ENCODE measurements at regions not wholly inside any gene's neighbourhood (a gene's known extent, or its start where the extent isn't known, plus 50 kb on each side); places are given as distances from the start of the nearest gene placed in this dataset.
"Not testable (repeated sequence)": the region's sequence is repeated elsewhere in the genome, so short reads cannot be mapped to it uniquely, and the experiment has no call there.

DNA sequence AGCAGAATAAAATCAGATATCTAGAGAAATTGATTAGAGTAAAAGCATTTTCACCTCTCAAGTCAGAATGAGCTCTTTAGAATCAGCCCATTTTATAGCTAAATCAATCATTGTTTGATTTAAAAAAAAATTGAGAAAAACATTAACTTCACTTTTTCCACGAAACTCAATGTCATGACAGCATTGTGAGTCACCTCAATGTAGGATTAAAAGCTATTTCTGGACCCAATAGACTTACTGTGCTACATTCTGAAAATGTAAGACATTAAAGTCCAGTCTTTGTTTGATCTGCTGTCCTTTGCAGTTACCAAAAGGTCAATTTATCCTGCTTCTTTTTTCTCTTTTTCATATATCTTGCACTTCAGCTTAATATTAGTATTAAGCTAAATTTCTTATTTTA lies 519.4 kb upstream of the ZNF337 start:
- no peak for DNase-seq (ENCODE audit: low read depth in 2 of 2)

DNA sequence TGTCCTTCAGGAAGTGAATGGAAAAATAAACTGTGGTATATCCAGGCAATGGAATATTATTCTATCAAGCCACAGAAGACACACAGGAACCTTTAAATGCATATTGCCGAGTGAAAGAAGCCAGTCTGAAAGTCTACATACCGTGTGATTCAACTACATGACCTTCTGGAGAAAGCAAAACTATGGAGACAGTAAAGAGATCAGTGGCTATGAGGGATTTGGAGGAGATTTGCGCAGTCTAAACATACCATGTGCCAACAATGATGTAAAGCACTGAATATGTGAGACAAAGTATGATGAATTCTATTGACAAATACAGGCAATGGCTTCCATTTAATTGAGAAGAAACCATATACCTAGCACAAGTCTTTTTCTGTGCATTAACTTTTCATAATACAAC lies 518.3 kb upstream of the ZNF337 start:
- no peak for DNase-seq (ENCODE audit: low read depth in 2 of 2)

DNA sequence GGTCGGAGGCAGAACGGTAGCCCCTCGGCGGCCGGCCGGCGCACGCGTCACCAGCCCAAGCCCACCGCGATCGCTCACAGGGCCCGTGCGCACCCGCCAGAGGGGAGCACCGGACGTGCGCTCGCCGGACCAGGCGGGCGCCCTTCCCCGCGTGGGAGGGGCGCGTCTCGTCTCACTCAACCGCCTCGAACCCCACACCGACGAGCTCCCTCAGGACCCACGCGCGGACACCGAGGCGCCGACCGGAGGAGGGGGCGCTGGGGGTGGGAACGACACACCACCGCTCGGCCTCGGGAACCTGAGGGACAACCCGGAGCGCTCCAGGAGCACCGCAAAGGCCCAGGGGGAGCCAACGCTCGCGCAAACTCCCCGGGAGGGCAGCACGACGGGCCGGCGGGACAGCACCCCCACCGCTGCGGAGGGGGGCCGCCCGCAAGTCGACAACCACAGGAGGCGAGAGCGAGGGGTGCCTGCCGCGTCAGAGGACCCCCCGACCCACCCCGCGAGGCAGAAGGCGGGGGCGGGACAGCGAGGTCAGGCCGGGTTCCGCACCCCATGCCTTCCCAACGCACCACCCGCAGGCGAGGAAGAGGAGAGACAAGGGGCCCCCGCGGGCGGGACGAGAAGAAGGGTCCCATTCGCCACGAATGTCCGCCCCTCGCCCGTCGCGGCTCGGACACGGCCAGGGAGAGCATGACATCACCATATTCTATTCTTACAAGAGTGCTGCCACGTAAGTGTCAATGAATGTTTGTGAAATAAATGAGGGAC lies 512.7 kb upstream of the ZNF337 start:
- no peak for DNase-seq (ENCODE audit: low read depth in 2 of 2)

- DNase-seq (ENCODE audit: low read depth in 2 of 2), result no peak
Observed at GRCh38 chr20:26208296-26209091, 511.8 kb upstream of the ZNF337 start.

GRCh38 chr20:26207967-26208295 lies 511.3 kb upstream of the ZNF337 start:
- not testable (repeated sequence) for DNase-seq (ENCODE audit: low read depth in 2 of 2)

GRCh38 chr20:26207237-26207966 lies 510.7 kb upstream of the ZNF337 start:
- no peak for DNase-seq (ENCODE audit: low read depth in 2 of 2)

DNA sequence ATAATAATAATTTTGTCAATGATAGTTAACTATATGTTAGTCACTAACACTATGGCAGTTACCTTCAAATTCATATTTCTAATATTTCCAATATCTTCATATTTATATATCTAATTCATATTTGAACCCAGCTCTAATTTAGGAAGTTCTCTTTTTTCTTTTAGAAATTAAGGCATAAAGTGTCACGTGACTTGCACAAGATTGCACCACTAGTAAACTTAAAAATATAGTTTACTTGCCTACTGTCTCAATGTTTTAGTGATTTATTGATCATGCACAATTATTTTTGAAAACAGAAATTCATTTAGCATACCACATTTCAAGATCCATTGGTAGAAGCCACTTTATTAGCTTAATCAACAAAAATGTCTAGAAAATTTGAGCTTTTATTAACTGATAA lies 508.7 kb upstream of the ZNF337 start:
- DNase-seq (ENCODE audit: low read depth in 2 of 2), result no peak

DNA sequence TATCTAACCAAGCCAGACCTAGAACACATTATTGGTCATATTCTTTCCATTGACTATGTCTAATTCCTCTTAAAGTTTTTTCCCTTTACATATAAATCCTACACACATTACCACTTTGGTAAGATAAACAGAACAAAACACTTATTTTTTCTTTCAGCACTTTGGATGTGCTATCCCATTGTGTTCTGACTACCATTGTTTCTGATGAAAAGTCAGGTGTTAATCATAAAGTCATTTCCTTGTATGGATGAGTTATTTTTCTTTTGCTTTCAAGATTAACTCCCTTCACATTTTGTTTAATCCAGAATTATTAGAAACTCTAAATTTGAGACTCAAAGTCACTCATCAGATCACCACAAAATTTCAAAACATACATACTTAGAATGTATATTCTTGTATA lies 504.4 kb upstream of the ZNF337 start:
- not testable (repeated sequence) for DNase-seq (ENCODE audit: low read depth in 2 of 2)

- not testable (repeated sequence) for DNase-seq (ENCODE audit: low read depth in 2 of 2)
Observed at GRCh38 chr20:26187329-26187728, 490.7 kb upstream of the ZNF337 start.

DNA sequence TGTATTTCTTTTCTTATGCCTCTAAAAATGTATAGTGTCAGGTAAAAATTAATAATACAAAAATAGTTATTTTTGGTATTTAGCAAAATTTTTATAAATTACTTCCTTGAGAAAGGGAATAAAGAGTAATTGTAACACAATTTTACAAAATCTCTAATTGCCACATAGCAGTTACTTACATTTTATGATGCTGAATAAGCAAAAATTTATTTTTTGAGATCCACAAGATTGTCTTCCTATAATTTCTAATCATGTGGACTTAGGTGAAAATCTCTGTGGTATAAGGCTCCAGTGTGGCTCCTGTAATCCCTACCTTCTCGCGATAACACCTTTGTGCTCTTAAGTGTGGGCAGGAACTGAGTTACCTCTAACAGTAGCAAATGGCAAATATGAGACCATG lies 487.1 kb upstream of the ZNF337 start:
- DNase-seq (ENCODE audit: low read depth in 2 of 2), result not testable (repeated sequence)

DNA sequence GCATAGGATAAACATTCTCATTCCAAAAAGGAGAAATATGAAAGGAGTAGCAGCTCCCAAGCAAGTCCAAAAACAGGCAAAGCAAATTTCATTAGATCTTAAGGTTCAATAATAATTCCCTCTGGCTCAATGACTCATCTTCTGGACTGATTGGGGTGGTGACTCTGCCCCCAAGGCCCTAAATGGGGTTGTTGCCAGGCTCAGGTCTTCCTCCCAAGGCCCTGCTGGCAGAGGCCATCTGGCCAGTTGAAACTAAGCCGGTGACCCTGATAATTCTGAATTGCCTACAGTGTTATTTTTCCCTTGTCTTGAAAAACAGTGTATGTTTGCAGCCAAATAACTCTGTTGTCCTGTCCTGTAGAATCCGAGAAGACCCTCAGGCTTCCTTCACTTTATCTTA lies 484.7 kb upstream of the ZNF337 start:
- not testable (repeated sequence) for DNase-seq (ENCODE audit: low read depth in 2 of 2)

GRCh38 chr20:26171875-26172274 lies 475.2 kb upstream of the ZNF337 start:
- DNase-seq (ENCODE audit: low read depth in 2 of 2), result not testable (repeated sequence)

- no peak for DNase-seq (ENCODE audit: low read depth in 2 of 2)
Observed at GRCh38 chr20:26169506-26169905, 472.9 kb upstream of the ZNF337 start.

DNA sequence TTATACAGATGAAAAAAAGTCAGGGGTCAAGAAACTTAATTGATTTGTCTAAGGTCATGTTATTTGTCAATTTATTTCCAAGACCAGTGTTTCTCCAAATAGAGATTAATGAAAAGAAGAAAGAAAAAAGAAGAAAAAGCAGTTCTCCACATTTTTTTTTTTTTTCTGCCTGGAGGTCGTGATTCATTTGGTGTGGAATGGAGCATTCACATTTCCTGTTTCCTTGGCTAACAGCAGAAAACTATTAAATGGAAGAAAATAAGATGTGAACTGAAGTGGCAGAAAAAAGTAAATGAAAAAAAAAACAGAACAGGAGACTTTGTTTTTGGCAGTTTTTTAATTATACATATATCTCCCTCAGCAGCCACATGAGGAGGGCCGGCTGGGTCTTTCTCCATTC lies 470.8 kb upstream of the ZNF337 start:
- no peak for DNase-seq (ENCODE audit: low read depth in 2 of 2)

GRCh38 chr20:26163890-26164289 lies 467.2 kb upstream of the ZNF337 start:
- no peak for DNase-seq (ENCODE audit: low read depth in 2 of 2)

DNA sequence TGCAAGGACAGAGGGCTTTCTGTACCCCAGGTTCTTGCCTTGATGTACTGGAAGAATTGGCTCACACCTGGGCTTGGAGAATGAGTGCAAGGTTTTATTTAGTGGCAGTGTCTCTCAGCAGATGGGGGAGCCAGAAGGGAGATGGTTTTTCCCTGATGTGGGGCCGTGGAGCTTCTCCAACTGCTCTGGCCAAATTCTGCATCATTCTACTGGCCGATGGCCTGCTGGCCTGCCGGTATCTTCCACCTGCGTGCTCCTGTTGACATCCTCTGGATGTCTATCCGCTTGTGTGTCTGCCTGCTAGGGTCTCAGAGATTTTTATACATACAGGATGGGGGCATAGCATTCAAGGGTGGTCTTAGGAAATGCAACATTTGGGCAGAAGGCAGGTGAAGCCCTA lies 466.5 kb upstream of the ZNF337 start:
- DNase-seq (ENCODE audit: low read depth in 2 of 2), result not testable (repeated sequence)

GRCh38 chr20:26161741-26162140 lies 465.1 kb upstream of the ZNF337 start:
- DNase-seq (ENCODE audit: low read depth in 2 of 2), result not testable (repeated sequence)

GRCh38 chr20:26160916-26161315 lies 464.3 kb upstream of the ZNF337 start:
- DNase-seq (ENCODE audit: low read depth in 2 of 2), result not testable (repeated sequence)

- no peak for DNase-seq (ENCODE audit: low read depth in 2 of 2)
Observed at GRCh38 chr20:26154224-26154623, 457.6 kb upstream of the ZNF337 start.

DNA sequence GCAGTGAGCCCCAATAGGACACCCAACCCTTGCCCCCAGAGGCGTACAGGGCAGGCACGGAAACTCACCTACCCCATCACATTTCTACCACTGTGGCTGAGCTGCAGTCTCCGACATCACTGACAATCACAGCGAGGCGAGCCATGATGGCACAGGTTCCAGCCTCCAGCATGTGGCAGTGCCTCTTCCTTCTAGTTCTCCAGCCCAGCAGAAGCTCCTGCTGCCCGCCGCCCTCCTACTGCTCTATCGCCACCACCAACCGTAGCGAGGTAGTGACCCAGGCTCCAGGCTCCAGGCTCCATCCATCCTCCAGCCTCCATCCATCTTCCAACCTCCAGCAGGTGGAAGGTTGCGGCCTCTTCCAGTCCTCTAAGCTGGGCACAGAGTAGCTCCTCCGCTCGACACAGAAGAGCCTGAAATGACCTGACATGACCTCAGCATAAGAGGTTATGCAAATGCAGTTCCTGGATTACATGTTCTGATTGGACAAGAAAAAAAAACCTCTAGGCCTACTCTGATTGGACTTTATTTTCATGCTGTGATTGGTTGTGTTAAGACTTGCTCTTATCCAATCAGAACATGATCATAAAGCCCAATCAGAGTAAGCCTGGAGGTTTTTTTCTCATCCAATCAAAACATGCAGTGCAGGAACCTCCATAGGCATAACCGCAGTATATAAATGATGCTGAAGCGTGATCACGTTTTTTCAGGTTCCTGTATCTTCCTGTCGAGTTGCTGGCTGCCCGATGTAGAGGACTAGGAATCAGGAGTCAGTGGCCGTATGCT lies 438.9 kb upstream of the ZNF337 start:
- no peak for DNase-seq (ENCODE audit: low read depth in 2 of 2)

DNA sequence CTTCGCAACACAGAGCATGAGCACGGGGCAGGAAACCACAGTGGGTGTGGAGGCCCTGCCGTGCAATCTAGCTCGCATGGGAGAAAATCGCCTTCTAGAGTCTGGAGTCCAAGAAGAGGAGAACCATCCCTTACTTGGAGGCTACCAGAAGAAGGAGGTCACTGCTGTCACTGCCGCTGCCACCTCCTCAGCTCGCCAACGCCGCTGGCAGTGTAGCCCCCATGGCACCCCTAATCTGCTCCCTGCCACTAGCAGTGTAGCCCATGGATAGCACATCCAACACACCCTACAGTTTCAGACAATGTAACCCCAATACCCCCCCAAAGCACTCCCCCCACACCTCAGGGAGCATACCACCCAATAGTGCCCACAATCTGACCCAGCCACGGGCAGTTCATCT lies 438.0 kb upstream of the ZNF337 start:
- DNase-seq (ENCODE audit: low read depth in 2 of 2), result no peak

DNA sequence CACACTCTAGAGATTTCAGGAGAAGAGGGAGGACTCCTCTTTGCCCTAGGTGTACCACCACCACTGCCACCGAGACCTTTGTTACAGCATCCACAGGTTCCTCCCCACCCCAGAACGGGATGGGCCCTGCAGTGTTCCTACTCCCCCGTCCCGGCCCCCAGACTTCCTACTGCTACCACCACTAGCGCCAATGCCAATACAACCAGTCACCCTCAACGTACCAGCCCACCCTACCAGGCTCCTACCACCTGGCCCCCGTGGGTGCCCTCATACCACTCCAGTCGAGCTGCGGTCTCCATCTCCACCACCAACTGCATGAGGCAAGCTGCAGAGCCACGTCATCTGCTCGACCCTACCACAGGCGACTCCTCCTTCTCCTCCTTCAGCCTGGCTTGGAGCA lies 437.1 kb upstream of the ZNF337 start:
- not testable (repeated sequence) for DNase-seq (ENCODE audit: low read depth in 2 of 2)
